Lower lobe of right lung (tissue), 2 donors: ENCODE measurements at regions not wholly inside any gene's neighbourhood (a gene's known extent, or its start where the extent isn't known, plus 50 kb on each side); places are given as distances from the start of the nearest gene placed in this dataset.

ENCODE experiments used
- ATAC-seq, 2 donors: fragments of 200-7000 bp; cut with Tn5 transposase; one replicate each; pipeline ENCODE4 v1.9.1; 2020 to 2022; ENCODE audit warnings: mild to moderate bottlenecking in 2 of 2, moderate library complexity in 2 of 2
- DNase-seq: peaks from one replicate; pipeline ENCODE4 v3.0.0-alpha.2; 2020
- H3K27ac ChIP-seq: fragments of 200-600 bp; one replicate; pipeline ENCODE4 v1.8.0; 2022
- H3K27me3 ChIP-seq: fragments of 200-600 bp; one replicate; pipeline ENCODE4 v1.8.0; 2022; ENCODE audit warnings: low read depth
- H3K36me3 ChIP-seq: fragments of 200-600 bp; one replicate; pipeline ENCODE4 v1.8.0; 2022; ENCODE audit warnings: mild to moderate bottlenecking
- H3K4me1 ChIP-seq: fragments of 200-600 bp; one replicate; pipeline ENCODE4 v1.8.0; 2022
- H3K4me3 ChIP-seq: fragments of 200-600 bp; one replicate; pipeline ENCODE4 v1.8.0; 2022; ENCODE audit warnings: mild to moderate bottlenecking
- H3K9me3 ChIP-seq: fragments of 200-600 bp; one replicate; pipeline ENCODE4 v1.8.0; 2022
- intact Hi-C: fragments of 100-400 bp; cut with DNase I; formaldehyde crosslinking; loops from one replicate; pipeline ENCODE4 v1.11.0; 2022
- TF ChIP-seq, protein P1 (sequence below): fragments of 200-600 bp; IDR thresholded peaks from one replicate; pipeline ENCODE4 v1.8.0; 2022; ENCODE audit warnings: antibody characterized with exemption, mild to moderate bottlenecking
- donor health status: DM: no; HTN: yes; CAD: no; lungs with severe emphysema.

DNA sequence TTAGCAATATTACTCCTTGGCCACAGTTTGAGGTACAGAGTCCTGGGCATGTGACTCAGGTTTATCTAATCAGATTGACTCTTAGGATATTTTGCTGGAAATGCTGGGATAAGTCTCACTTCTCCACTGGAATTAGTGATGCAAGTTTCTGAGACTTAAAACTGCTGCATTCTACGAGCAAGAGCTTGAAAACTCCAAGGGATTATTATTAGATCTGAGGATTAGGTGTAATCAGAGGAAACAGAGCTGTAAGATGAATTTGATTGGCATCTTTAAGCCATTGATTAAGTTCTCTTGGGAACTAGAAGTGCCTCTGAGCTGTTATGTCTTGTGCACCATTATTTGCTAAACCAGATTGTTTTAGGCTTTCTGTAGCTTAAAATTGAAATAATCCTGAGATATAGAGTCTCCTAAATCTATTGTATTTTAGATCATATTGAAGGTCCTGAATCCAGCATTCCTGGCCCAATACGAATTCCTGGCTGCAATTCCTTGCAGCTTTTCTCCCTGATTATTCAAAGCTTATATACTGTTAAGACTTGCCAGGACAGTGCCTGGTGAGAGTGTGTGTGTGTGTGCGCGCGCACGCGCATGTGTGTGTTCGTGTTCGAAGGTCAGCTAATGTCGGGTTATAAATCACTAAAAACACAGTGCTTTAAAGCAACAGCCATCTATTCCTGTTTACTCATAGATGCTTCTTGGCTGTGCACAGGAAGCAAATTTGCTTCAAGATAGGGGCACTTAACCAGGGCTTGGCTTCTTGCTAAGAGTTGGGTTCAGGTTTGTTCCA, 735.1 kb downstream of the STIM2 start:
- no peak for DNase-seq

DNA sequence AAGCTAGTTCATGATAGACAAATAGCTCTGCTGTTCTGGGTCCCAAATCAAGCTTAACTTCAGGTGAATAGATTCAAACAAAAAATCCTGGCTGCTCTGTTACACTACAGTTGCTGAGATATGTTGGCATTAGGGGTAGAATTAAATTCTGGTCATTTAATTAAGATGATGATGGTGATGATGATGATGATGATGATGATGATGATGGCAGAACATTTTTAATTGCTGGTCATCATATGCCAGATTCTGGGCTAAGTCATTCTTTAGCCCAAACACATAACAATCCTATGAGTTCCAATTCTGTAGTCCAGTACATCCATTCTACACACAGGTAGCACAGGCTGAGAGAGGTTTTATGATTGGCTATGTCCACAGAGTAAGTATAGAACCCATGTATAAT, 741.5 kb downstream of the STIM2 start:
- Histone ChIP-seq H3K9me3 (no peaks in the 10 kb centered on the region), H3K27me3 (no peaks in the 10 kb centered on the region), H3K4me1 (no peaks in the 10 kb centered on the region), H3K4me3 (no peak overlapping the region), H3K27ac (no peak overlapping the region), H3K36me3 (no peaks in the 10 kb centered on the region)
- no peak for DNase-seq
- TF ChIP-seq, protein P1, sequence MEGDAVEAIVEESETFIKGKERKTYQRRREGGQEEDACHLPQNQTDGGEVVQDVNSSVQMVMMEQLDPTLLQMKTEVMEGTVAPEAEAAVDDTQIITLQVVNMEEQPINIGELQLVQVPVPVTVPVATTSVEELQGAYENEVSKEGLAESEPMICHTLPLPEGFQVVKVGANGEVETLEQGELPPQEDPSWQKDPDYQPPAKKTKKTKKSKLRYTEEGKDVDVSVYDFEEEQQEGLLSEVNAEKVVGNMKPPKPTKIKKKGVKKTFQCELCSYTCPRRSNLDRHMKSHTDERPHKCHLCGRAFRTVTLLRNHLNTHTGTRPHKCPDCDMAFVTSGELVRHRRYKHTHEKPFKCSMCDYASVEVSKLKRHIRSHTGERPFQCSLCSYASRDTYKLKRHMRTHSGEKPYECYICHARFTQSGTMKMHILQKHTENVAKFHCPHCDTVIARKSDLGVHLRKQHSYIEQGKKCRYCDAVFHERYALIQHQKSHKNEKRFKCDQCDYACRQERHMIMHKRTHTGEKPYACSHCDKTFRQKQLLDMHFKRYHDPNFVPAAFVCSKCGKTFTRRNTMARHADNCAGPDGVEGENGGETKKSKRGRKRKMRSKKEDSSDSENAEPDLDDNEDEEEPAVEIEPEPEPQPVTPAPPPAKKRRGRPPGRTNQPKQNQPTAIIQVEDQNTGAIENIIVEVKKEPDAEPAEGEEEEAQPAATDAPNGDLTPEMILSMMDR: no peak
- intact Hi-C loops: no loop called here
- ATAC-seq: no peak

More for the DNA sequence above, 735.1 kb downstream of the STIM2 start:
- ATAC-seq: no peak
- Histone ChIP-seq H3K27ac (no peak overlapping the region), H3K9me3 (no peaks in the 10 kb centered on the region), H3K4me1 (no peaks in the 10 kb centered on the region), H3K36me3 (no peaks in the 10 kb centered on the region), H3K4me3 (no peak overlapping the region), H3K27me3 (no peaks in the 10 kb centered on the region)
- intact Hi-C loops: no loop called here
- TF ChIP-seq, protein P1: no peak

- Histone ChIP-seq H3K9me3 (no peaks in the 10 kb centered on the region), H3K4me3 (no peak overlapping the region), H3K27me3 (no peaks in the 10 kb centered on the region), H3K4me1 (no peaks in the 10 kb centered on the region), H3K27ac (no peak overlapping the region), H3K36me3 (no peaks in the 10 kb centered on the region)
- DNase-seq (no peak), ATAC-seq (no peak)
- TF ChIP-seq, protein P1: no peak
- intact Hi-C loops: no loop called here
Measured at GRCh38 chr4:27604692-27605091, 744.1 kb downstream of the STIM2 start.

- H3K27me3 ChIP-seq: no peaks in the 10 kb centered on the region
- H3K36me3 ChIP-seq: no peaks in the 10 kb centered on the region
- ATAC-seq (no peak), DNase-seq (no peak)
- H3K4me1 ChIP-seq: no peaks in the 10 kb centered on the region
- H3K4me3 ChIP-seq: no peak overlapping the region
- TF ChIP-seq, protein P1: no peak
- intact Hi-C loops: no loop called here
- no peak overlapping the region for H3K27ac ChIP-seq
- no peaks in the 10 kb centered on the region for H3K9me3 ChIP-seq
Measured at GRCh38 chr4:27616166-27616565, 755.5 kb downstream of the STIM2 start.

- Histone ChIP-seq H3K27me3 (no peaks in the 10 kb centered on the region), H3K36me3 (no peaks in the 10 kb centered on the region), H3K27ac (no peak overlapping the region), H3K9me3 (no peaks in the 10 kb centered on the region), H3K4me3 (no peak overlapping the region), H3K4me1 (no peaks in the 10 kb centered on the region)
- no peak for DNase-seq
- no peak for ATAC-seq
- intact Hi-C loops: no loop called here
- TF ChIP-seq, protein P1: no peak
Measured at GRCh38 chr4:27619435-27619834, 758.8 kb downstream of the STIM2 start.
